IMR-90 (cell line): ENCODE measurements at regions not wholly inside any gene's neighbourhood (a gene's known extent, or its start where the extent isn't known, plus 50 kb on each side); places are given as distances from the start of the nearest gene placed in this dataset.
A peak's percentile ranks its signal among the peaks of the same experiment; 100 is the strongest.

ENCODE experiments used
- ATAC-seq: fragments of 200-7000 bp; cut with Tn5 transposase; 2 replicates; pipeline ENCODE4 v1.9.1; 2020; ENCODE audit warnings: low read depth, mild to moderate bottlenecking, moderate library complexity
- BruUV-seq: library from RNA; stranded (reverse); fragments of 400-500 nt; replicated peaks from 2 replicates; lab custom pipeline; 2021; lab: Mats Ljungman, UMichigan
- CTCF ChIA-PET: fragments of 300-600 bp; formaldehyde crosslinking; extraction: SDS; loops from one replicate; lab custom pipeline; 2021; ENCODE audit warnings: antibody characterized with exemption; lab: Yijun Ruan, JAX
- POLR2A ChIA-PET: fragments of 300-600 bp; sonication (Branson Sonifier 250); formaldehyde crosslinking; loops from one replicate; lab custom pipeline; 2022; ENCODE audit warnings: antibody characterized with exemption; ENCODE audit not compliant: unreplicated experiment; lab: Charles Lee
- DNase-seq: peaks from one replicate; pipeline ENCODE4 v3.0.0; 2013
- H2AFZ ChIP-seq: replicated peaks from 2 replicates; pipeline ENCODE3; 2013; ENCODE audit warnings: low read length, mild to moderate bottlenecking; ENCODE audit not compliant: poor library complexity
- H2AK5ac ChIP-seq: 2 replicates; pipeline ENCODE4 v1.6.1; 2013; ENCODE audit warnings: low read depth, low read length, inconsistent platforms
- H2AK9ac ChIP-seq: replicated peaks from 2 replicates; pipeline ENCODE3; 2013; ENCODE audit warnings: mild to moderate bottlenecking, low read depth, low read length, moderate library complexity; ENCODE audit not compliant: poor library complexity
- H2BK120ac ChIP-seq: 2 replicates; pipeline ENCODE4 v1.6.1; 2013; ENCODE audit warnings: low read depth, low read length, inconsistent platforms
- H2BK15ac ChIP-seq: 3 replicates; pipeline ENCODE4 v1.6.1; 2013; ENCODE audit warnings: low read depth, low read length, inconsistent platforms
- H2BK20ac ChIP-seq: 2 replicates; pipeline ENCODE4 v1.6.1; 2013; ENCODE audit warnings: low read depth, mild to moderate bottlenecking, inconsistent platforms, low read length, moderate library complexity
- H2BK5ac ChIP-seq: 2 replicates; pipeline ENCODE4 v1.6.1; 2013; ENCODE audit warnings: mild to moderate bottlenecking, low read depth, low read length, inconsistent platforms; ENCODE audit not compliant: poor library complexity, severe bottlenecking
- H3K14ac ChIP-seq: replicated peaks from 2 replicates; pipeline ENCODE4 v1.6.1; 2013; ENCODE audit warnings: low read depth, low read length, inconsistent platforms
- H3K18ac ChIP-seq: 2 replicates; pipeline ENCODE4 v1.6.1; 2013; ENCODE audit warnings: low read depth, low read length, control low read depth
- H3K23ac ChIP-seq: 2 replicates; pipeline ENCODE4 v1.6.1; 2013; ENCODE audit warnings: low read depth, low read length, inconsistent platforms
- H3K27ac ChIP-seq: 2 replicates; pipeline ENCODE4 v1.5.1; 2013; ENCODE audit warnings: mild to moderate bottlenecking, control low read depth, low read length; ENCODE audit not compliant: insufficient read depth
- H3K27me3 ChIP-seq: 2 replicates; pipeline ENCODE4 v1.6.1; 2013; ENCODE audit warnings: low read length; ENCODE audit not compliant: control insufficient read depth, insufficient read depth
- H3K36me3 ChIP-seq: 2 replicates; pipeline ENCODE4 v1.6.1; 2013; ENCODE audit warnings: low read length, mixed read lengths; ENCODE audit not compliant: control insufficient read depth, insufficient read depth
- H3K4ac ChIP-seq: 2 replicates; pipeline ENCODE4 v1.6.1; 2013; ENCODE audit warnings: low read depth, low read length, inconsistent platforms
- H3K4me1 ChIP-seq: 2 replicates; pipeline ENCODE4 v1.6.1; 2013; ENCODE audit warnings: low read length, mixed read lengths; ENCODE audit not compliant: control insufficient read depth, insufficient read depth
- H3K4me2 ChIP-seq: 2 replicates; pipeline ENCODE4 v1.6.1; 2013; ENCODE audit warnings: low read depth, mild to moderate bottlenecking, control low read depth, low read length, moderate library complexity
- H3K4me3 ChIP-seq: 2 replicates; pipeline ENCODE4 v1.5.1; 2013; ENCODE audit warnings: low read depth, mild to moderate bottlenecking, control low read depth, low read length, moderate library complexity; ENCODE audit not compliant: insufficient read depth
- H3K56ac ChIP-seq: 2 replicates; pipeline ENCODE4 v1.6.1; 2013; ENCODE audit warnings: low read length, inconsistent platforms; ENCODE audit not compliant: insufficient read depth; ENCODE audit errors: extremely low read depth
- H3K79me1 ChIP-seq, 2 experiments: 2 replicates each; pipeline ENCODE4 v1.6.1; 2013; ENCODE audit warnings: low read length in 2 of 2, inconsistent platforms in 1 of 2, low read depth in 1 of 2
- H3K9ac ChIP-seq: 2 replicates; pipeline ENCODE4 v1.6.1; 2013; ENCODE audit warnings: low read depth, low read length, control low read depth
- H3K9me1 ChIP-seq: 2 replicates; pipeline ENCODE4 v1.6.1; 2013; ENCODE audit warnings: low read length, inconsistent platforms; ENCODE audit not compliant: insufficient read depth
- H3K9me3 ChIP-seq: 2 replicates; pipeline ENCODE4 v1.6.1; 2013; ENCODE audit warnings: low read length; ENCODE audit not compliant: control insufficient read depth, insufficient read depth
- H4K20me1 ChIP-seq: 2 replicates; pipeline ENCODE4 v1.6.1; 2013; ENCODE audit warnings: low read length, inconsistent platforms; ENCODE audit not compliant: insufficient read depth
- H4K5ac ChIP-seq: 2 replicates; pipeline ENCODE4 v1.6.1; 2013; ENCODE audit warnings: mild to moderate bottlenecking, low read depth, low read length, control low read depth
- H4K8ac ChIP-seq, 2 experiments: 2 replicates each; pipeline ENCODE4 v1.6.1; 2013; ENCODE audit warnings: low read depth in 2 of 2, low read length in 2 of 2, control low read depth in 1 of 2, inconsistent platforms in 1 of 2
- H4K91ac ChIP-seq: 2 replicates; pipeline ENCODE4 v1.6.1; 2013; ENCODE audit warnings: low read depth, low read length, inconsistent platforms; ENCODE audit not compliant: insufficient read depth
- CEBPB ChIP-seq: IDR thresholded peaks from 2 replicates; pipeline ENCODE4 v1.6.1; 2012; ENCODE audit warnings: low read depth, low read length, improper control_type of control experiment
- MXI1 ChIP-seq: IDR thresholded peaks from 2 replicates; pipeline ENCODE4 v1.6.1; 2012; ENCODE audit warnings: low read depth, mild to moderate bottlenecking, low read length, moderate library complexity, borderline replicate concordance
- WGBS, 2 experiments: methylation state at CpG; one replicate each; pipeline versions ENCODE4 v1.1.5 to v1.1.7; 2013; ENCODE audit warnings: missing lambda C conversion rate in 2 of 2; ENCODE audit not compliant: insufficient read length in 1 of 2; ENCODE audit errors: extremely low coverage in 2 of 2; 5-methylcytosine and 5-hydroxymethylcytosine counted together
- dilution Hi-C: fragments of 300-500 bp; cut with HindIII; formaldehyde crosslinking; loops from one replicate; pipeline ENCODE4 v1.14.3; 2018; ENCODE audit warnings: low sequenced_read_pairs; ENCODE audit not compliant: unreplicated experiment
- in situ Hi-C: fragments of 300-500 bp; cut with MboI; formaldehyde crosslinking; loops from 3 replicates; pipeline ENCODE4 v1.14.3; 2019; ENCODE audit warnings: low sequenced_read_pairs, inconsistent platforms, mixed read lengths
- intact Hi-C: fragments of 100-400 bp; cut with micrococcal nuclease; formaldehyde crosslinking; loops from 2 replicates; pipeline ENCODE4 v1.10.0; 2022

DNA sequence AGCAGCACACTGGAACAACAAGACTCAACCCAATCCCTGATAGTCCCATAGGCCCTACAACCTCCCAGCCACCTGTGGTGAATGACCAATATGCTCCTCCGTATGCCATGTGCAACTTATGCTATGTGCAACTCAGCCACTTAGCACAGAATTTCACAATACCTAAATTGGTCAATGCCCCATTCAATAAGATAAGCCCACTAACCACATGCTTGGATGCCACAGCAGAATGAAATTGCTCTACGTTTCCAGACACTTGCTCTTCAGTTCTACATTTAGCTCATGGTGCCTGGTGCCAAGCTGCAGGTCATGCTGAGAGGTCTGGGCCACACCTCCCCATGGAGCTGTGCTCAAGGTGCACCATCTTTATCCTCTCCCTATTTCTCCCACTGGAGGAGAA, 159.8 kb downstream of the EN1 start:
- in situ Hi-C loops: no loop called here
- peak; percentile 51; the same call in 1 of the 2 replicates for TF ChIP-seq CEBPB
- TF ChIP-seq MXI1: no peak
- H3K4me1 ChIP-seq: no peaks in the 10 kb centered on the region
- no peak overlapping the region for H2AK9ac ChIP-seq
- H2BK15ac ChIP-seq: no peak overlapping the region
- H2AK5ac ChIP-seq: no peak overlapping the region
- H3K14ac ChIP-seq: no peak overlapping the region
- H3K79me1 ChIP-seq: no peaks in the 10 kb centered on the region
- H3K4ac ChIP-seq: no peak overlapping the region
- H3K56ac ChIP-seq: no peak overlapping the region
- no peak overlapping the region for H2AFZ ChIP-seq
- no peaks in the 10 kb centered on the region for H3K9me1 ChIP-seq
- no peak overlapping the region for H3K4me3 ChIP-seq
- DNase-seq (no peak), ATAC-seq (no peak)
- no peak overlapping the region for H3K4me2 ChIP-seq
- no peak overlapping the region for H2BK5ac ChIP-seq
- no peak overlapping the region for H3K9ac ChIP-seq
- no TSS peak for BruUV-seq
- POLR2A ChIA-PET: no interaction called here
- no peak overlapping the region for H3K23ac ChIP-seq
- intact Hi-C loops: no loop called here
- no peaks in the 10 kb centered on the region for H3K9me3 ChIP-seq
- H4K8ac ChIP-seq: no peak overlapping the region
- no peaks in the 10 kb centered on the region for H3K36me3 ChIP-seq
- dilution Hi-C loops: no loop called here
- H2BK120ac ChIP-seq: no peak overlapping the region
- no peaks in the 10 kb centered on the region for H4K20me1 ChIP-seq
- H4K91ac ChIP-seq: no peak overlapping the region
- 80% methylated on average over 1 of the region's 2 CpGs; no CpG with 5 or more reads in 1 of the 2 experiments for WGBS, 2 experiments
- H3K18ac ChIP-seq: no peak overlapping the region
- no peak overlapping the region for H3K27ac ChIP-seq
- H4K5ac ChIP-seq: no peak overlapping the region
- H2BK20ac ChIP-seq: no peak overlapping the region
- no peaks in the 10 kb centered on the region; the same call in none of the 2 replicates for H3K27me3 ChIP-seq
- CTCF ChIA-PET: no interaction called here
